KMS-11 (cell line): ENCODE measurements at regions not wholly inside any gene's neighbourhood (a gene's known extent, or its start where the extent isn't known, plus 50 kb on each side); places are given as distances from the start of the nearest gene placed in this dataset.

Experiments used
- H2AFZ ChIP-seq: fragments of 200-600 bp; sonication (generic); 2 replicates; pipeline ENCODE4 v1.6.1; 2016; ENCODE audit warnings: antibody characterized with exemption, mixed run types, low read depth
- H3K27ac ChIP-seq: fragments of 200-600 bp; sonication (generic); 2 replicates; pipeline ENCODE4 v1.6.1; 2016; ENCODE audit warnings: mild to moderate bottlenecking, mixed run types
- H3K27me3 ChIP-seq: fragments of 200-600 bp; sonication (generic); 2 replicates; pipeline ENCODE4 v1.6.1; 2017; ENCODE audit warnings: mild to moderate bottlenecking, low read depth, mixed run types, moderate library complexity; ENCODE audit not compliant: insufficient read depth
- H3K36me3 ChIP-seq: fragments of 200-600 bp; sonication (generic); 2 replicates; pipeline ENCODE4 v1.6.1; 2017; ENCODE audit warnings: mild to moderate bottlenecking, mixed run types; ENCODE audit not compliant: insufficient read depth
- H3K4me1 ChIP-seq: fragments of 200-600 bp; sonication (generic); 2 replicates; pipeline ENCODE4 v1.6.1; 2016; ENCODE audit warnings: mild to moderate bottlenecking, low read depth, mixed run types; ENCODE audit not compliant: poor library complexity, severe bottlenecking
- H3K4me2 ChIP-seq: fragments of 200-600 bp; sonication (generic); 2 replicates; pipeline ENCODE4 v1.7.0; 2016; ENCODE audit warnings: mild to moderate bottlenecking, mixed run types
- H3K4me3 ChIP-seq: fragments of 200-600 bp; sonication (generic); IDR thresholded peaks from 2 replicates; pipeline ENCODE4 v1.6.1; 2017; ENCODE audit warnings: low read depth, low read length, mixed read lengths; ENCODE audit not compliant: insufficient read depth
- H3K79me2 ChIP-seq: fragments of 200-600 bp; sonication (generic); 2 replicates; pipeline ENCODE4 v1.6.1; 2016; ENCODE audit warnings: low read depth, mixed run types; ENCODE audit not compliant: insufficient read depth
- H3K9ac ChIP-seq: fragments of 200-600 bp; sonication (generic); 2 replicates; pipeline ENCODE4 v1.6.1; 2016; ENCODE audit warnings: mild to moderate bottlenecking, mixed run types
- H4K20me1 ChIP-seq: fragments of 200-600 bp; sonication (generic); 2 replicates; pipeline ENCODE4 v1.6.1; 2016; ENCODE audit warnings: mild to moderate bottlenecking, mixed run types; ENCODE audit not compliant: insufficient read depth
- CTCF ChIP-seq: fragments of 200-600 bp; sonication (generic); conservative IDR thresholded peaks from 2 replicates; pipeline ENCODE4 v1.6.1; 2017; ENCODE audit warnings: low read depth, mild to moderate bottlenecking, antibody characterized with exemption, low read length, moderate library complexity, mixed read lengths

GRCh38 chr12:78732481-78732880, 132.1 kb upstream of the SYT1 start:
- H3K27ac ChIP-seq, result no peak overlapping the region
- H3K27me3 ChIP-seq, result no peaks in the 10 kb centered on the region
- H2AFZ ChIP-seq, result no peak overlapping the region
- no peak for TF ChIP-seq CTCF
- H3K4me1 ChIP-seq, result no peaks in the 10 kb centered on the region
- no peaks in the 10 kb centered on the region for H3K36me3 ChIP-seq
- no peak overlapping the region for H3K4me3 ChIP-seq
- no peak overlapping the region for H3K9ac ChIP-seq
- H3K4me2 ChIP-seq, result no peak overlapping the region
- no peaks in the 10 kb centered on the region for H3K79me2 ChIP-seq
- H4K20me1 ChIP-seq, result no peaks in the 10 kb centered on the region

- no peaks in the 10 kb centered on the region for H4K20me1 ChIP-seq
- no peak overlapping the region for H3K9ac ChIP-seq
- no peak overlapping the region for H3K4me2 ChIP-seq
- peaks cover 11% of the 10 kb centered on the region for H3K4me1 ChIP-seq
- no peak overlapping the region for H2AFZ ChIP-seq
- no peak overlapping the region for H3K4me3 ChIP-seq
- TF ChIP-seq CTCF, result no peak
- H3K27me3 ChIP-seq, result no peaks in the 10 kb centered on the region
- no peak overlapping the region for H3K27ac ChIP-seq
- no peaks in the 10 kb centered on the region for H3K36me3 ChIP-seq
- no peaks in the 10 kb centered on the region for H3K79me2 ChIP-seq
Measured at GRCh38 chr12:78739653-78740052, 124.9 kb upstream of the SYT1 start.

GRCh38 chr12:78746001-78746400, 118.6 kb upstream of the SYT1 start:
- no peak overlapping the region for H3K9ac ChIP-seq
- no peak overlapping the region for H3K27ac ChIP-seq
- peaks cover 11% of the 10 kb centered on the region for H3K4me1 ChIP-seq
- no peak overlapping the region for H3K4me3 ChIP-seq
- no peaks in the 10 kb centered on the region for H3K79me2 ChIP-seq
- no peak overlapping the region for H3K4me2 ChIP-seq
- no peaks in the 10 kb centered on the region for H3K36me3 ChIP-seq
- H3K27me3 ChIP-seq, result no peaks in the 10 kb centered on the region
- no peak overlapping the region for H2AFZ ChIP-seq
- no peaks in the 10 kb centered on the region for H4K20me1 ChIP-seq
- TF ChIP-seq CTCF, result no peak

GRCh38 chr12:78753058-78753457, 111.5 kb upstream of the SYT1 start:
- no peaks in the 10 kb centered on the region for H3K27me3 ChIP-seq
- no peak overlapping the region for H2AFZ ChIP-seq
- H3K4me1 ChIP-seq, result no peaks in the 10 kb centered on the region
- TF ChIP-seq CTCF, result no peak
- H3K79me2 ChIP-seq, result no peaks in the 10 kb centered on the region
- H3K4me2 ChIP-seq, result no peak overlapping the region
- no peaks in the 10 kb centered on the region for H3K36me3 ChIP-seq
- no peak overlapping the region for H3K27ac ChIP-seq
- H3K4me3 ChIP-seq, result no peak overlapping the region
- no peaks in the 10 kb centered on the region for H4K20me1 ChIP-seq
- no peak overlapping the region for H3K9ac ChIP-seq

- Histone ChIP-seq H3K27ac (no peak overlapping the region), H3K4me2 (no peak overlapping the region), H2AFZ (no peak overlapping the region), H3K79me2 (no peaks in the 10 kb centered on the region), H3K36me3 (no peaks in the 10 kb centered on the region), H4K20me1 (no peaks in the 10 kb centered on the region), H3K9ac (no peak overlapping the region), H3K4me1 (no peaks in the 10 kb centered on the region), H3K27me3 (no peaks in the 10 kb centered on the region), H3K4me3 (no peak overlapping the region)
- TF ChIP-seq CTCF, result no peak
Measured at GRCh38 chr12:78756936-78757335, 107.6 kb upstream of the SYT1 start.
